Adrenal gland (tissue), 9 donors: ENCODE measurements at regions not wholly inside any gene's neighbourhood (a gene's known extent, or its start where the extent isn't known, plus 50 kb on each side); places are given as distances from the start of the nearest gene placed in this dataset.

Experiments
- DNase-seq, 7 donors: peaks; one replicate each; pipeline ENCODE4 v3.0.0-alpha.2; 2019 to 2020
- H3K27ac ChIP-seq, 5 donors: fragments of 200-600 bp; sonication (generic) in 4 of 5; 1 replicate in 3 of 5; 2 replicates in 2 of 5; pipeline versions ENCODE4 v1.5.1 to v1.8.0; 2016 to 2020; ENCODE audit warnings: mild to moderate bottlenecking in 1 of 5
- H3K27me3 ChIP-seq: fragments of 200-600 bp; 2 replicates; pipeline ENCODE4 v1.8.0; 2021
- H3K36me3 ChIP-seq, 2 donors: fragments of 200-600 bp; replicated peaks in 1 of 2; 1 replicate in 1 of 2; 2 replicates in 1 of 2; pipeline versions ENCODE4 v1.5.1 to v1.8.0; 2018 to 2022
- H3K4me1 ChIP-seq, 2 donors: fragments of 200-600 bp; replicated peaks in 1 of 2; 1 replicate in 1 of 2; 2 replicates in 1 of 2; pipeline versions ENCODE4 v1.5.1 to v1.8.0; 2018 to 2021
- H3K4me3 ChIP-seq, 4 donors: fragments of 200-600 bp; sonication (generic) in 3 of 4; one replicate each; pipeline ENCODE4 v1.5.1; 2016 to 2018
- H3K9me3 ChIP-seq, 3 donors: fragments of 200-600 bp; sonication (generic) in 1 of 3; replicated peaks in 1 of 3; 1 replicate in 2 of 3; 2 replicates in 1 of 3; pipeline versions ENCODE4 v1.5.1 to v1.8.0; 2016 to 2021
- CTCF ChIP-seq, 6 experiments: fragments of 450-650 bp in 4 of 6; fragments of 200-600 bp in 2 of 6; sonication (generic) in 1 of 6; IDR thresholded peaks; 1 replicate in 5 of 6; 2 replicates in 1 of 6; pipeline versions ENCODE4 v1.5.1 to v1.8.0; 2016 to 2021; ENCODE audit warnings: antibody characterized with exemption in 6 of 6, mild to moderate bottlenecking in 2 of 6, moderate library complexity in 1 of 6
- POLR2A ChIP-seq, 2 donors: fragments of 450-650 bp; IDR thresholded peaks; one replicate each; pipeline ENCODE4 v1.6.1; 2017; ENCODE audit warnings: antibody characterized with exemption in 2 of 2, mild to moderate bottlenecking in 2 of 2, moderate library complexity in 1 of 2
- WGBS, 4 donors: extraction: QIAGEN DNeasy Blood & Tissue Kit in 2 of 4; methylation state at CpG; one replicate each; pipeline versions ENCODE4 v1.1.5 to v1.1.7; 2013 to 2017; 5-methylcytosine and 5-hydroxymethylcytosine counted together
- intact Hi-C, 2 donors: fragments of 100-400 bp; cut with DNase I; formaldehyde crosslinking; loops; one replicate each; pipeline versions ENCODE4 v1.14.1 to v1.15.0; 2022 to 2023
- donor health status: healthy with polysubstance abuse.
- donor health status: Bipolar disorder and iron deficiency.
- donor health status: DM: yes; HTN: yes; CAD: no.
- donor health status: DM: no; HTN: no; CAD: no.
- donor health status: DM: no; HTN: no; CAD: no.

GRCh38 chr4:117823388-117823787, 210.9 kb upstream of the NDST3 start:
- TF ChIP-seq POLR2A (IDR thresholded peaks at IDR 0.05) (no peak), CTCF (IDR thresholded peaks at IDR 0.05) (no peak)
- H3K27me3 ChIP-seq, result no peaks in the 10 kb centered on the region
- no peaks in the 10 kb centered on the region for H3K9me3 ChIP-seq
- no peak for DNase-seq
- no peak overlapping the region for H3K4me3 ChIP-seq
- no peak overlapping the region for H3K27ac ChIP-seq
- intact Hi-C loops, result no loop called here
- WGBS, 4 donors, result 47 to 58% (median 53%) methylated on average over 3 of the region's 3 CpGs
- H3K4me1 ChIP-seq, result no peaks in the 10 kb centered on the region
- H3K36me3 ChIP-seq, result no peaks in the 10 kb centered on the region

- H3K27ac ChIP-seq, result no peak overlapping the region
- no peaks in the 10 kb centered on the region for H3K27me3 ChIP-seq
- H3K36me3 ChIP-seq, result no peaks in the 10 kb centered on the region
- intact Hi-C loops, result no loop called here
- TF ChIP-seq CTCF (IDR thresholded peaks at IDR 0.05) (no peak), POLR2A (IDR thresholded peaks at IDR 0.05) (no peak)
- no peak overlapping the region for H3K4me3 ChIP-seq
- WGBS, 4 donors, result 17 to 32% (median 28%) methylated on average over 1 of the region's 1 CpG
- H3K9me3 ChIP-seq, result no peaks in the 10 kb centered on the region
- no peaks in the 10 kb centered on the region for H3K4me1 ChIP-seq
- DNase-seq, result no peak
These were observed 208.7 kb upstream of the NDST3 start for GRCh38 chr4:117825600-117825999.

- DNase-seq, result no peak
- H3K27ac ChIP-seq, result no peak overlapping the region
- no peak overlapping the region for H3K4me3 ChIP-seq
- 68 to 82% (median 81%) methylated on average over 10 of the region's 10 CpGs for WGBS, 4 donors
- TF ChIP-seq CTCF (IDR thresholded peaks at IDR 0.05) (no peak), POLR2A (IDR thresholded peaks at IDR 0.05) (no peak)
- H3K27me3 ChIP-seq, result no peaks in the 10 kb centered on the region
- no peaks in the 10 kb centered on the region for H3K4me1 ChIP-seq
- intact Hi-C loops, result no loop called here
- no peaks in the 10 kb centered on the region for H3K9me3 ChIP-seq
- no peaks in the 10 kb centered on the region for H3K36me3 ChIP-seq
These were observed 203.1 kb upstream of the NDST3 start for GRCh38 chr4:117831060-117831683.

GRCh38 chr4:117835566-117835965, 198.7 kb upstream of the NDST3 start:
- Histone ChIP-seq H3K4me3 (no peak overlapping the region), H3K27me3 (no peaks in the 10 kb centered on the region), H3K9me3 (no peaks in the 10 kb centered on the region), H3K27ac (no peak overlapping the region), H3K36me3 (no peaks in the 10 kb centered on the region), H3K4me1 (no peaks in the 10 kb centered on the region)
- 90 to 96% (median 93%) methylated on average over 9 to 10 of the region's 10 CpGs for WGBS, 4 donors
- no peak for TF ChIP-seq CTCF (IDR thresholded peaks at IDR 0.05)
- TF ChIP-seq POLR2A (IDR thresholded peaks at IDR 0.05), result no peak
- no peak for DNase-seq
- intact Hi-C loops, result no loop called here
